Ishikawa (cell line): ENCODE measurements at regions not wholly inside any gene's neighbourhood (a gene's known extent, or its start where the extent isn't known, plus 50 kb on each side); places are given as distances from the start of the nearest gene placed in this dataset.

Experiments used
- CEBPB ChIP-seq: IDR thresholded peaks from 2 replicates; pipeline ENCODE4 v1.6.1; 2012
- CREB1 ChIP-seq: IDR thresholded peaks from 2 replicates; pipeline ENCODE4 v1.6.1; 2012; ENCODE audit warnings: low read depth
- EGR1 ChIP-seq: IDR thresholded peaks from 2 replicates; pipeline ENCODE4 v1.6.1; 2012
- EP300 ChIP-seq: IDR thresholded peaks from 2 replicates; pipeline ENCODE4 v1.6.1; 2012; ENCODE audit warnings: borderline replicate concordance
- FOXM1 ChIP-seq: IDR thresholded peaks from 2 replicates; pipeline ENCODE4 v1.6.1; 2012; ENCODE audit warnings: low read depth, borderline replicate concordance
- TAF1 ChIP-seq: IDR thresholded peaks from 2 replicates; pipeline ENCODE4 v1.6.1; 2012; ENCODE audit warnings: low read depth, mild to moderate bottlenecking
- TCF12 ChIP-seq: IDR thresholded peaks from 2 replicates; pipeline ENCODE4 v1.6.1; 2012; ENCODE audit warnings: low read depth
- TEAD4 ChIP-seq: IDR thresholded peaks from 2 replicates; pipeline ENCODE4 v1.6.1; 2012
- USF1 ChIP-seq: IDR thresholded peaks from 2 replicates; pipeline ENCODE4 v1.6.1; 2012
- TF ChIP-seq, protein P1 (sequence below): IDR thresholded peaks from 2 replicates; pipeline ENCODE4 v1.6.1; 2012; ENCODE audit warnings: low read depth, mild to moderate bottlenecking

- TF ChIP-seq EGR1 = no peak
- no peak for TF ChIP-seq EP300
- TF ChIP-seq, protein P1, sequence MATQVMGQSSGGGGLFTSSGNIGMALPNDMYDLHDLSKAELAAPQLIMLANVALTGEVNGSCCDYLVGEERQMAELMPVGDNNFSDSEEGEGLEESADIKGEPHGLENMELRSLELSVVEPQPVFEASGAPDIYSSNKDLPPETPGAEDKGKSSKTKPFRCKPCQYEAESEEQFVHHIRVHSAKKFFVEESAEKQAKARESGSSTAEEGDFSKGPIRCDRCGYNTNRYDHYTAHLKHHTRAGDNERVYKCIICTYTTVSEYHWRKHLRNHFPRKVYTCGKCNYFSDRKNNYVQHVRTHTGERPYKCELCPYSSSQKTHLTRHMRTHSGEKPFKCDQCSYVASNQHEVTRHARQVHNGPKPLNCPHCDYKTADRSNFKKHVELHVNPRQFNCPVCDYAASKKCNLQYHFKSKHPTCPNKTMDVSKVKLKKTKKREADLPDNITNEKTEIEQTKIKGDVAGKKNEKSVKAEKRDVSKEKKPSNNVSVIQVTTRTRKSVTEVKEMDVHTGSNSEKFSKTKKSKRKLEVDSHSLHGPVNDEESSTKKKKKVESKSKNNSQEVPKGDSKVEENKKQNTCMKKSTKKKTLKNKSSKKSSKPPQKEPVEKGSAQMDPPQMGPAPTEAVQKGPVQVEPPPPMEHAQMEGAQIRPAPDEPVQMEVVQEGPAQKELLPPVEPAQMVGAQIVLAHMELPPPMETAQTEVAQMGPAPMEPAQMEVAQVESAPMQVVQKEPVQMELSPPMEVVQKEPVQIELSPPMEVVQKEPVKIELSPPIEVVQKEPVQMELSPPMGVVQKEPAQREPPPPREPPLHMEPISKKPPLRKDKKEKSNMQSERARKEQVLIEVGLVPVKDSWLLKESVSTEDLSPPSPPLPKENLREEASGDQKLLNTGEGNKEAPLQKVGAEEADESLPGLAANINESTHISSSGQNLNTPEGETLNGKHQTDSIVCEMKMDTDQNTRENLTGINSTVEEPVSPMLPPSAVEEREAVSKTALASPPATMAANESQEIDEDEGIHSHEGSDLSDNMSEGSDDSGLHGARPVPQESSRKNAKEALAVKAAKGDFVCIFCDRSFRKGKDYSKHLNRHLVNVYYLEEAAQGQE = no peak
- no peak for TF ChIP-seq TAF1
- TF ChIP-seq USF1 = no peak
- TF ChIP-seq TEAD4 = no peak
- TF ChIP-seq FOXM1 = no peak
- no peak for TF ChIP-seq CEBPB
- no peak for TF ChIP-seq TCF12
- no peak for TF ChIP-seq CREB1
These were observed 236.7 kb downstream of the BARHL2 start for GRCh38 chr1:90480271-90480835.
